ENCODE measurements at regions not wholly inside any gene's neighbourhood (a gene's known extent, or its start where the extent isn't known, plus 50 kb on each side); places are given as distances from the start of the nearest gene placed in this dataset.
"Not testable (repeated sequence)": the region's sequence is repeated elsewhere in the genome, so short reads cannot be mapped to it uniquely, and the experiment has no call there.

DNA sequence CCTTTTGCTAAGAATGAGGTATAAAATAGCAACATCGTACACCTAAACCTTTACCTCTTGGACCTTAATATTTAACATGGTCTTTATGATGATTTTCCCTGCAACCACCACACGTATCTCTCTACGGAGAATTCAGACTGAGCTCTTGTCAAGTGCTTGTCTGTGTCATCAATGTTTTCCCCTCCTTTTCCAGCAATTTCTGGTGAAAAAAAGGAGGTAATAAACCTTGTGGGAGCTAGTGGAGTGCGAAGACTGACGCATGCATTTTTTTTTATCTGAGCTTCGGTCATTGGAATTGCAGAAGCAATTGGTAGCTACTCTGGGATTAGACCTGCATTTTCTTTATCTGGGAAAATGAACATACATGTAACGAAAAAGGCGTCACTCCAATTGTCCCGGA lies 527.6 kb downstream of the TMEM114 start:
- DNase-seq (ENCODE audit: low read depth in 1 of 2, low spot score in 1 of 2): no peak
- in situ Hi-C loops (cut with HindIII; ENCODE audit: low pct_unique_long_range_greater_than_20kb, low sequenced_read_pairs): no loop called here
- TF ChIP-seq JUND (IDR thresholded peaks at IDR 0.05; ENCODE audit: low read depth): no peak

DNA sequence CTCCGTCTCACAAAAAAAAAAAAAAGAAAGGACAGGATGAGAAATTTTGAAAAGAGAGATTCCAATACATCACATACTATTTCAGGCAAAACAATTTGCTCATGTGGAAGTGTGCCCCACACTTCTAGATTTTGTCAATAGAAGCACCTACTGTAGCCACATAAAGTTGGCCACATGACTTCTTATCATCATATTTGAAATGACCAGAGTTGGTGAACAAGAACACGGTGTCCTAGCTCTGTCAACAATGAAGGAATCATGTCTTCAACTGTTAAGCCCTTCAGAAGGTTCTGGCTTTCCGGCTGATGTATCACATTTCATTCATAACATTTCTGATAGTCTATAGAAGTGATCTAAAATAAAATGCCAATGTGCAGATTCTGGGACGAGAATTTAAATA lies 534.5 kb downstream of the TMEM114 start:
- in situ Hi-C loops (cut with HindIII; ENCODE audit: low pct_unique_long_range_greater_than_20kb, low sequenced_read_pairs): no loop called here
- TF ChIP-seq JUND (IDR thresholded peaks at IDR 0.05; ENCODE audit: low read depth): no peak
- DNase-seq (ENCODE audit: low read depth in 1 of 2, low spot score in 1 of 2): no peak

DNA sequence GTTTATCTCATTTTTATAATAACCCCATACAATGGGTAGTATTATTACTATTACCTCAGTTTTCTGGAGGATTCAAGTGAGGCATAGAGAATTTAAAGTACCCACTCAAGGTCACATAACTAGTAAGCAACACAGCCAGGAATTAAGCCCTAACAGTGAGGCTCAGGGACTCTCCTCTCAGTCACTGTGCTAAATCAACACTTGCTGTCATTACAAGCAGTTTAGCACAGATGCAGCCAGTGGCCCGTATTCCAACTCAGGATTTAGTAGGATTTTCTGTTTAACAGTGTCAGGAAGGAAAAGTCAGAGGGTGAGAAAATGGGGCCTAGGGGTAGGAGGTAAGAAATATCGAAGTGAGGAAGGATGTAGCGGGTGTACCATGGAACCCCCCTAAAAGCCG lies 536.9 kb downstream of the TMEM114 start:
- no peak for DNase-seq (ENCODE audit: low read depth in 1 of 2, low spot score in 1 of 2)
- in situ Hi-C loops (cut with HindIII; ENCODE audit: low pct_unique_long_range_greater_than_20kb, low sequenced_read_pairs): no loop called here
- TF ChIP-seq JUND (IDR thresholded peaks at IDR 0.05; ENCODE audit: low read depth): no peak

DNA sequence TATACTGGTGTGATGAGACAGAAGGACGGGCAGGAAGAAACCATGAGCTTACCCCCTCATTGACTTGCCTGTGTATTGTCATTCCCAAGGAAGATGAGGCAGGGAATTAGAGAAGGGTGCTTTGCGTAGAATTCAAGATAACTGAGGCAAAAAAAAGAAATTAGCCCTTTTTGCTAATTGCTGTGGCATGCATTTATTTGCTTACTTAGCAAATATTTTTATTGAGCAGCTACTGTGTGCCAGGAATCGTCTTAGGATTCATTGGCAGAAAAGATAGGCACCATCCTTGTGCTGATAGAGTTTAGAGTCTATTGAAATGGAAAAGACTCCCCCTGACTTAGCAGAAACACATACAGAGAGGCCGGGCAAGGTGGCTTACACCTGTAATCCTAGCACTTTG lies 541.9 kb downstream of the TMEM114 start:
- TF ChIP-seq JUND (IDR thresholded peaks at IDR 0.05; ENCODE audit: low read depth): no peak
- no peak for DNase-seq (ENCODE audit: low read depth in 1 of 2, low spot score in 1 of 2)
- in situ Hi-C loops (cut with HindIII; ENCODE audit: low pct_unique_long_range_greater_than_20kb, low sequenced_read_pairs): no loop called here

DNA sequence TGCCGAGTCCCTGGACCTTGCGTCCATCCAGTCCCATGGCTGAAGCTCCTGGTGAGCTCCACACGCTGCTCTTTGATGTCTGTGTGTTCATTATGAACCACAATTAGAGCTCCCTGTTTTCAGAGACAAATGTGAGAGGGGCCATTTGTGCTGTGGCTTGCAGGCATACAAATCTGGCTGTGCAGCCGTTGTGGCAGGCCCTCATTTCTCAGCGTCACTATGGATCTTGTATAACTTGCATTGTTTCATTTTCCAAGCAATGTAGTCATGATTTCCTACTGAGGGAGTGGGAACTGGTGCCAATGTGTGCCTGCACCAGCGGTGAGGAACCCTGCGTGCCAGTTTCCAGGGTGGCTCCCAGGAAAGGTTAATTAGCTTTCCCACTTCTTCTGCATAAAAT lies 542.6 kb downstream of the TMEM114 start:
- DNase-seq (ENCODE audit: low read depth in 1 of 2, low spot score in 1 of 2): no peak
- in situ Hi-C loops (cut with HindIII; ENCODE audit: low pct_unique_long_range_greater_than_20kb, low sequenced_read_pairs): no loop called here
- TF ChIP-seq JUND (IDR thresholded peaks at IDR 0.05; ENCODE audit: low read depth): no peak

DNA sequence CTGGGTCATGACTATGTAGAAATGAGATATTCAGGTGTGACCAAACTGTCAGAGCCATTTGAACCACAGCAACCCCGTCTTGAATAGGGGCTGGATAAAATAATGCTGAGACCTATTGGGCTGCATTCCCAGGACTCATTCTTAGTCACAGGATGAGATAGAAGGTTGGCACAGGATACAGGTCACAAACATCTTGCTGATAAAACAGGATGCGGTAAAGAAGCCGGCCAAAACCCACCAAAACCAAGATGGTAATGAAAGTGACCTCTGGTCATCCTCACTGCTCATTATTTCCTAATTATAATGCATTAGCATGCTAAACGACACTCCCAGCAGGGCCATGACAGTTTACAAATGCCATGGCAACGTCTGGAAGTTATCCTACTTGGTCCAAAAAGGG lies 545.5 kb downstream of the TMEM114 start:
- no peak for DNase-seq (ENCODE audit: low read depth in 1 of 2, low spot score in 1 of 2)
- TF ChIP-seq JUND (IDR thresholded peaks at IDR 0.05; ENCODE audit: low read depth): no peak
- in situ Hi-C loops (cut with HindIII; ENCODE audit: low pct_unique_long_range_greater_than_20kb, low sequenced_read_pairs): no loop called here

DNA sequence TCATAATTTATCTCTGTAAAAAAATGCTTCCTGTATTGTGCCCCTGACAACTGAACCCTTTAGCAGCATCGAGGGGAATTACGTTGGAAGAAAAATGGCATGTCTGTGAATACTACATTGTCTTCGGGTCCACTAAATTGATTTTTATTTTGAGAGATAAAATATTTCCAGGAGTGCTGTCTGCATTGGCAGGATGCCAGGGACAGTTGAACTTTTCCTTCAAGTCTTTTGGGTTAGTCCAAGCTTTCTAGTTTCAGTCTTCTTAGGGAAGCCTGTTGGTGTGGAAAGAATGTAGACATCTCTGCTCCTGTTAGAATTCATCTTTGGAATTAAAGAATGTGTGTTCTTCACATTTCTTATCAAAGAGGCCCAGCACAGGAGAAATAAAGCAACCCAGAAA lies 557.9 kb downstream of the TMEM114 start:
- in situ Hi-C loops (cut with HindIII; ENCODE audit: low pct_unique_long_range_greater_than_20kb, low sequenced_read_pairs): no loop called here
- no peak for DNase-seq (ENCODE audit: low read depth in 1 of 2, low spot score in 1 of 2)
- no peak for TF ChIP-seq JUND (IDR thresholded peaks at IDR 0.05; ENCODE audit: low read depth)

DNA sequence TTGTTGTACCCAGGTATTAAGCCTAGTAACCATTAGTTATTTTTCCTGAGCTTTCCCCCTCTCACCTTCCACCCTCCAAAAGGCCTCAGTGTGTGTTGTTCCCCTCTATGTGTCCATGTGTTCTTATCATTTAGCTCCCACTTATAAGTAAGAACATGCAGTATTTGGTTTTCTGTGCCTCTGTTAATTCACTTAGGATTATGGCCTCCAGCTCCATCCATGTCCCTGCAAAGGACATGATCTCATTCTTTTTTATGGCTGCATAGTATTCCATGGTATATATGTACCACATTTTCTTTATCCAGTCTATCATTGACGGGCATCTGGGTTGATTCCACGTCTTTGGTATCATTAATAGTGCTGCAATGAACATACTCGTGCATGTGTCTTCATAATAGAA lies 560.3 kb downstream of the TMEM114 start:
- in situ Hi-C loops (cut with HindIII; ENCODE audit: low pct_unique_long_range_greater_than_20kb, low sequenced_read_pairs); DNase-seq (ENCODE audit: low read depth in 1 of 2, low spot score in 1 of 2): not testable (repeated sequence)

DNA sequence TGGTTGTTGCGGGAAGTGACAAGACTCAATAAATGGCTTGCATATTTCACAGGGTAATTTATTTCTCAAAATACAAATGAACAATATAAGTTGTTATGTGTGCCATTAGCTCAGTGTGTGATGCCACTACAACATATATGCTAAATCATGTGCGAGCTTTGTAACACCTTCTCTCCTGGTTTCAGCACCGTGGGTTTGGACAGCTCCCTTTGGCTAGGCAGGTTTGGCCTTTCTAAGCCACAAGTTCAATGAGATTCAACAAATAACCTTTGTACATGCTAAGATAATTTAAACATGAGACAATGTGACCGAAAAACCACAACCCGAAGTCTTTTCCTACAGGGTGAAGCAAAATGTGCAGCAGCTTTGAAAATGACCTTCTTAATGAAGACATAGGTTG lies 563.9 kb downstream of the TMEM114 start:
- in situ Hi-C loops (cut with HindIII; ENCODE audit: low pct_unique_long_range_greater_than_20kb, low sequenced_read_pairs): no loop called here
- TF ChIP-seq JUND (IDR thresholded peaks at IDR 0.05; ENCODE audit: low read depth): no peak
- peak; percentile 23 to 70 for DNase-seq (ENCODE audit: low read depth in 1 of 2, low spot score in 1 of 2)

DNA sequence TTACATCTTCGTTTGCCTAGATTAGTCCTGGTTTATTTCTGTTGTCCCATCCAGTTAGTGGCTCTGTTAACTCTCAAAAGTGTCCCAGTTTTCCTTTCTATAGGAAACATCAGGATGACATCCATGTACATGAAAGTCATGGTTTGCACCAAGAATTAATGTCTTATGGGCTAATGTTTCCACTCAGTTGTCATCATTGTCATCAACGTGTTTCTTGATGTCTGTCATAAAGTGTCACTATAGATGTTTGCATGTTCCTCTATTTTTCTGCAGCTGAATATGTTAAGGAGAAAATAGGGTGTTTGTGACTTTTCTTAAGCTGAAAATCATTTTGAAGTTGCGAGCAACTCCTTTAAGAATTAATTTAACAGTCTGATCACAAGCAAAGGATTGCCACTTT lies 567.0 kb downstream of the TMEM114 start:
- no peak for DNase-seq (ENCODE audit: low read depth in 1 of 2, low spot score in 1 of 2)
- no peak for TF ChIP-seq JUND (IDR thresholded peaks at IDR 0.05; ENCODE audit: low read depth)
- in situ Hi-C loops (cut with HindIII; ENCODE audit: low pct_unique_long_range_greater_than_20kb, low sequenced_read_pairs): no loop called here

DNA sequence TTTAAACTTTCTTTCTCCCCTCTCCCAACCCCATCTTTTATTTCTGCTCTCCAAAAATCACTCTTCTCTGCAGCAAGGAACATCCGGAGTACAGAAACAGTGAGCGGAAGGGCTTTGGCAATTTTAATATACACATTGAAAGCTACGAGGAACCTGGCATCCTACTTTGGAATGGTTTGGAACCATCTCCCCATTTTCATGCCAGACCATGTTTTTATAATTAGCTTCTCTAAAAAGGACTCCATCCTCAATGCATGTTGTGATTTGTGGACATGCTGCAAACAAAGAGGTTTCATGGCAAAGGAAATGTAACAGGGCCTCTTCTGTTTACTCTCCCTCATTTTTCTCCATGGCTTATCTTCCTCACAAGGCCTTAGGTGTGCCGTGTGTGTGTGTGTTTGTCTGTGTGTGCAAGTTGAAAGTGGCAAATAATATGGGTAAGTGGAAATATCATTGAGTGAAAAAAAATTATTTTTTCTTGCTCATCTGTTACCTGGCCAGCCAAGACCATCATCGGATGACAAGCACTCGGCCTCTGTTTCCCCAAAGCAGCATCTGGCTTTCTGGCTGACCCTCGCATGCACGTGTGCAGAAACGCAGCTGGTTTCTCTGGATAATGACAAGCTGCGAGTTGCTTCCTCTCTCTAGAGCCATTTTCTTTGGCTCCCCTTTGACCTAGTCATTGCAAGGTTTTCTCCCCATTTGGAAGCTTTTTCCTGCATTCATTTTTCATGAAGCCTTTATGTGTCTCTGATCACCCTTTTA lies 585.0 kb downstream of the TMEM114 start:
- no peak for TF ChIP-seq JUND (IDR thresholded peaks at IDR 0.05; ENCODE audit: low read depth)
- in situ Hi-C loops (cut with HindIII; ENCODE audit: low pct_unique_long_range_greater_than_20kb, low sequenced_read_pairs): no loop called here
- DNase-seq (ENCODE audit: low read depth in 1 of 2, low spot score in 1 of 2): no peak

DNA sequence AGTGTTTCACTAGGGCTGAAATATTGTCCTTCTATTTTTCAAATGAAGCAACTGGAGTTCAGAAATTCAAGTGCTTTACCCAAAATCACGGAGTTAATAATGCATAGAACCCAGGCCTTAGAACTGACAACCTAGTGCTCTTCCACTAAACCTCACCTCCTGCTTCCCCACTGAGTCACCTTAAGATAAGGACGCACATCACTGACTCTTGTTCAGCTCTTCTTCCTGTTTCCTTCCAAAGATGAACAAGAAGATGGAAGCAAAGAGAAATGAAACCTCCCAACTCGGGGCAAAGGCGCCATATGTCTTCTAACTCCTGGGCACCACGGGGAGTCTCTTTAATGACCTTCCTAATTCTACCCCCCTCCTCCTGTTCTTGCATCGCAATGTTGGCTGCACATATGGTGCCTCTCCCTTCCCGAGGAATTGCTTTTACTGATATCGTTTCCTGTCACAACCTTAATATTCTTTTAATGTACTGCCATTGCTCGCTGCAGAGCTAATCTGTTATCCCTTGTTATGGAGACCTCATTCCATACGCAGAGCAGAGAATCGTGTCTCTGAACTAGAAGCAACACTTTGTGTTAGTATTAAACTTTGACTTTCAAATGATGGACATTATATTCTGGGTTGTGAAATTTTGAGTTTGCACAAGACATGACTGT lies 591.4 kb downstream of the TMEM114 start:
- in situ Hi-C loops (cut with HindIII; ENCODE audit: low pct_unique_long_range_greater_than_20kb, low sequenced_read_pairs): no loop called here
- no peak for TF ChIP-seq JUND (IDR thresholded peaks at IDR 0.05; ENCODE audit: low read depth)
- DNase-seq (ENCODE audit: low read depth in 1 of 2, low spot score in 1 of 2): no peak

DNA sequence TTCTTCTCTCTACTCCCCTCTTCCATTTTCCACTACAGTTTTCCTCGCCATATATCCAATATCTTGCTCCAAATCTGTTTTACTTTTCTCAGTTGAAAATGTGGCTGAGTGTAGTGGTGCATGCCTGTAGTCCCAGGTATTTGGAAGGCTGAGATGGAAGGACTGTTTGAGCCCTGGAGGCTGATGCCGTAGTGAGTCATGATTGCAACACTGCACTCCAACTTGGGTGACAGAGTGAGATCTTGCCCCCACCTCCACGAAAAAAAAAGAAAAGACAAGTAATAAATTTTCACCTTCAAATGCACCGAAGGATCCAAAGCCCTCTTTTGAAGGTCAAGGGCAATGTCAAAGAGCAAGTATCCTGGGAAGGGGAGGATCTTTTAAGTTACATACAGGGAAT lies 592.3 kb downstream of the TMEM114 start:
- DNase-seq (ENCODE audit: low read depth in 1 of 2, low spot score in 1 of 2): no peak
- TF ChIP-seq JUND (IDR thresholded peaks at IDR 0.05; ENCODE audit: low read depth): no peak
- in situ Hi-C loops (cut with HindIII; ENCODE audit: low pct_unique_long_range_greater_than_20kb, low sequenced_read_pairs): no loop called here

DNA sequence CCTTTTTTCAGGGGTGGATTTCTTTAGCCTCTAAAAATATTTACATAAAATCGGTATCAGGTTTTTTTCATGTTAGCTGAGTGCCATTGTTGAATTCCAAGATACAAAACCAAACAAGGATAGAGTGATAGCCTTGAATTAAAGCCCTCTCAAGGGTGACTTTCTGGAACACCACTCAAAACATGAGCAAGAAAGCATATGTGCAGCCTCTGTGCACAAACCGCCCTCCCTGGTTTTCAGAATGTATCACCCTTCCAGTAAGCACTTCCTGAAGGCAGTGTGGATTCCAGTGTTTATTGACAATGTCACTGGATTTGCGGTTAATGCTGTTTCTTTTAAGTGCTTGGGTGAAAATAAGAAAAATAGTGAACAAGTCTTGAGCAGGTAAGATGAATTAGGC lies 597.7 kb downstream of the TMEM114 start:
- in situ Hi-C loops (cut with HindIII; ENCODE audit: low pct_unique_long_range_greater_than_20kb, low sequenced_read_pairs): no loop called here
- DNase-seq (ENCODE audit: low read depth in 1 of 2, low spot score in 1 of 2): no peak
- TF ChIP-seq JUND (IDR thresholded peaks at IDR 0.05; ENCODE audit: low read depth): no peak
